PC-3 (cell line): ENCODE measurements at regions not wholly inside any gene's neighbourhood (a gene's known extent, or its start where the extent isn't known, plus 50 kb on each side); places are given as distances from the start of the nearest gene placed in this dataset.

ENCODE experiments used
- ATAC-seq: fragments of 200-7000 bp; cut with Tn5 transposase; 2 replicates; pipeline ENCODE4 v1.9.1; 2020; ENCODE audit warnings: mild to moderate bottlenecking, moderate library complexity
- BruUV-seq: library from RNA; stranded (reverse); fragments of 400-500 nt; replicated peaks from 2 replicates; lab custom pipeline; 2021; lab: Mats Ljungman, UMichigan
- CTCF ChIA-PET: fragments of 300-600 bp; sonication (Branson Sonifier 250); formaldehyde crosslinking; loops from one replicate; lab custom pipeline; 2022; ENCODE audit warnings: antibody characterized with exemption; lab: Charles Lee
- POLR2A ChIA-PET: fragments of 300-600 bp; sonication (Branson Sonifier 250); formaldehyde crosslinking; loops from one replicate; lab custom pipeline; 2022; ENCODE audit warnings: antibody characterized with exemption; ENCODE audit not compliant: unreplicated experiment; lab: Charles Lee
- DNase-seq: peaks from one replicate; pipeline ENCODE4 v3.0.0-alpha.2; 2015
- H2AFZ ChIP-seq: fragments of 300-600 bp; sonication (generic); 2 replicates; pipeline ENCODE4 v1.6.0; 2016; ENCODE audit warnings: antibody characterized with exemption, low read length
- H3F3A ChIP-seq: fragments of 300-600 bp; sonication (generic); one replicate; pipeline ENCODE4 v1.6.0; 2017; ENCODE audit warnings: antibody characterized with exemption, low read length, control low read depth, mild to moderate bottlenecking; ENCODE audit not compliant: unreplicated experiment
- H3K27ac ChIP-seq: fragments of 300-600 bp; sonication (generic); 2 replicates; pipeline ENCODE4 v1.5.1; 2016; ENCODE audit warnings: mild to moderate bottlenecking, low read length
- H3K27me3 ChIP-seq: fragments of 300-600 bp; sonication (generic); 2 replicates; pipeline ENCODE4 v1.6.1; 2016; ENCODE audit warnings: low read length, mixed read lengths
- H3K36me3 ChIP-seq: fragments of 300-600 bp; sonication (generic); 2 replicates; pipeline ENCODE4 v1.6.1; 2016; ENCODE audit warnings: low read depth, mixed run types, low read length, mixed read lengths
- H3K4me1 ChIP-seq: fragments of 300-600 bp; sonication (generic); 2 replicates; pipeline ENCODE4 v1.5.1; 2016; ENCODE audit warnings: low read length; ENCODE audit not compliant: insufficient read depth
- H3K4me2 ChIP-seq: fragments of 300-600 bp; sonication (generic); 2 replicates; pipeline ENCODE4 v1.6.0; 2016; ENCODE audit warnings: low read length
- H3K4me3 ChIP-seq: fragments of 300-600 bp; sonication (generic); 2 replicates; pipeline ENCODE4 v1.5.1; 2016; ENCODE audit warnings: mild to moderate bottlenecking, low read length, mixed read lengths
- H3K79me2 ChIP-seq: fragments of 300-600 bp; sonication (generic); 2 replicates; pipeline ENCODE4 v1.6.1; 2017; ENCODE audit warnings: low read length, mixed read lengths
- H3K9ac ChIP-seq: fragments of 300-600 bp; sonication (generic); 2 replicates; pipeline ENCODE4 v1.6.0; 2016; ENCODE audit warnings: mild to moderate bottlenecking, low read length
- H3K9me2 ChIP-seq: fragments of 300-600 bp; sonication (generic); replicated peaks from 2 replicates; pipeline ENCODE4 v1.6.1; 2016; ENCODE audit warnings: mixed run types, low read length, mixed read lengths
- H3K9me3 ChIP-seq: fragments of 300-600 bp; sonication (generic); 2 replicates; pipeline ENCODE4 v1.6.1; 2016; ENCODE audit warnings: low read length, mixed read lengths
- H4K20me1 ChIP-seq: fragments of 300-600 bp; sonication (generic); 2 replicates; pipeline ENCODE4 v1.6.1; 2016; ENCODE audit warnings: low read length, mixed read lengths
- CTCF ChIP-seq: fragments of 300-600 bp; sonication (generic); conservative IDR thresholded peaks from 2 replicates; pipeline ENCODE4 v1.5.1; 2017; ENCODE audit warnings: antibody characterized with exemption, low read depth, mild to moderate bottlenecking, low read length
- EZH2 ChIP-seq: fragments of 300-600 bp; sonication (generic); IDR thresholded peaks from one replicate; pipeline ENCODE4 v1.6.1; 2017; ENCODE audit warnings: antibody characterized with exemption, mild to moderate bottlenecking, low read length; ENCODE audit not compliant: unreplicated experiment
- EZH2phosphoT487 ChIP-seq: fragments of 300-600 bp; sonication (generic); IDR thresholded peaks from 2 replicates; pipeline ENCODE4 v1.6.1; 2018; ENCODE audit warnings: mild to moderate bottlenecking, antibody characterized with exemption, low read length, borderline replicate concordance
- intact Hi-C: fragments of 100-400 bp; cut with micrococcal nuclease; formaldehyde crosslinking; loops from 2 replicates; pipeline ENCODE4 v1.9.0; 2023

DNA sequence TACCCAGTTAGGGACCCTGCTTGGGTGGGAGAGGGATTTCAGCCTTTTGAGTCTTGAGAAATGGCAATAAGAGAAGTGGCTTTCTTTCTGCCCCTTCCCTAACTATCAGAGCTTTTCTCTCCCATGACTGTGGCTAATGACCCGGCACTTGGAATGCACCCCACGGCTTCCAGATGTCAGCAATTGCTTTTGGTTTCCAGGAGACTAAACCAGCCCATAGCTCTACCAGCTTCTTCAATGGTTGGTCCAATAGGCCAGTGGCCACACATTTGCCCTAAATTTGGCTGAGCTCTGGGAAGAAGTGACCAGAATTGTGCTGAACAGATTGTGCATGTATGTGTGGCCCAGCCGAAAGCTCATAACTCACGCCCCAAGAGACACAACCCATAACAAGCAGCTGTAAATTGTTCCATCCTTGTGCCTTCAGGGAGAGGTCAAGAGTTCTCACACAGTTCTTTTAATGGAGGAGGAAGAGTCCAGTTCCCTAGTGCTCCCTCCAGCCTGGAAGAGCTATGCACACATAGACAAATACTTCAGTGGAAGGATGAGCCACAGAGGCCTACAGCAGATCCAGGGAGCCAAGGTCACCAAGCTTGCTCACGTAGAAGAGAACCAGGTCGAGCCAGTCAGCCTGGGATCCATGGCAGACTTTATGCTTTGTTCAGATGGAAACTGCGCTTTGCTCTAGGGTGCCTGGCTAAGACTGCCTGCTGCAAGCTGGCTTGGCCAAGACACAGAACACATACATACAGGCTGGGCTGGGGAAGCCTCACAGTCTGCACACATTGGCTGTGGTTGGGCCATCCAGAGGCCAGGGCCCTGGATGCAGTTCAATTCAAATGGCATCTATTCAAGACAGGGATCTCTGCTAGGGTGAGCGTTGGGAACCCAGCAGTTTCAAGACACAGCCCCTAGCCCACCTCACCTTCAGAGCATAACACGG lies 131.8 kb upstream of the HABP2 start:
- DNase-seq (peak; percentile 7), ATAC-seq (no peak)
- Histone ChIP-seq H3K79me2 (no peaks in the 10 kb centered on the region), H3F3A (no peaks in the 10 kb centered on the region), H3K4me1 (peaks cover 11% of the 10 kb centered on the region), H4K20me1 (no peaks in the 10 kb centered on the region), H3K27me3 (no peaks in the 10 kb centered on the region), H3K36me3 (no peaks in the 10 kb centered on the region), H3K27ac (peak overlapping the region; percentile 13; the same call in 1 of the 2 replicates), H3K4me3 (no peak overlapping the region), H3K9me2 (no peaks in the 10 kb centered on the region), H3K4me2 (no peak overlapping the region), H3K9me3 (peaks cover 9% of the 10 kb centered on the region), H2AFZ (no peak overlapping the region), H3K9ac (no peak overlapping the region)
- CTCF ChIA-PET = no interaction called here
- no TSS peak for BruUV-seq
- TF ChIP-seq CTCF = no peak
- TF ChIP-seq EZH2 = no peak
- no peak for TF ChIP-seq EZH2phosphoT487
- intact Hi-C loops = no loop called here
- POLR2A ChIA-PET = no interaction called here

DNA sequence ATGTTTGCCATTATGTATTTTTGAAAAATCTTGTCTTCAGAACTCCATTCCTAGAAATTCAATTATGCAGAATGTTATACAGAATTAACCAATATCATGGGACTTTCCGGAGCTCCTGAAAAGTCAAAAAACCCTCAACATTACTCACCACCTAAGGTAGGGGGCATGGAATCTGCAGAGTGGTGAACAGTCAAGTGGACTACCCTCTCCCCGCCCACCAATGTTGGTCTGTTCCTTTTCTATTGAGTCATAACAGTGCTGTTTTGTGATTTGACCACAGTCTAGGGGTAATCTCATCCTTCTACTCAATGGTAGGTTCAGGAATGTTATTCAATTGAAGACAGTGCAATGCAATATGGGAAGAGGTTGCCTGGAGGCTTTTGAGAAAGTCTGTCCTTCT lies 130.5 kb upstream of the HABP2 start:
- no peaks in the 10 kb centered on the region for H3F3A ChIP-seq
- CTCF ChIA-PET = interaction anchor here (0.6 kb wide), 1 partner anchor 21 kb away, joined by 7 read pairs; no protein-coding TSS in a partner anchor
- no peaks in the 10 kb centered on the region for H3K79me2 ChIP-seq
- no peak for ATAC-seq
- no peak overlapping the region for H2AFZ ChIP-seq
- BruUV-seq = no TSS peak
- H3K27me3 ChIP-seq = no peaks in the 10 kb centered on the region
- no peak overlapping the region for H3K4me3 ChIP-seq
- DNase-seq = no peak
- H3K9me2 ChIP-seq = no peaks in the 10 kb centered on the region
- H3K9me3 ChIP-seq = peaks cover 9% of the 10 kb centered on the region
- H3K4me1 ChIP-seq = peaks cover 12% of the 10 kb centered on the region
- intact Hi-C loops = no loop called here
- TF ChIP-seq EZH2phosphoT487 (no peak), CTCF (no peak), EZH2 (no peak)
- no peaks in the 10 kb centered on the region for H3K36me3 ChIP-seq
- no peaks in the 10 kb centered on the region for H4K20me1 ChIP-seq
- no peak overlapping the region for H3K4me2 ChIP-seq
- no peak overlapping the region for H3K27ac ChIP-seq
- POLR2A ChIA-PET = no interaction called here
- H3K9ac ChIP-seq = no peak overlapping the region
